ENCODE measurements at regions not wholly inside any gene's neighbourhood (a gene's known extent, or its start where the extent isn't known, plus 50 kb on each side); places are given as distances from the start of the nearest gene placed in this dataset.

DNA sequence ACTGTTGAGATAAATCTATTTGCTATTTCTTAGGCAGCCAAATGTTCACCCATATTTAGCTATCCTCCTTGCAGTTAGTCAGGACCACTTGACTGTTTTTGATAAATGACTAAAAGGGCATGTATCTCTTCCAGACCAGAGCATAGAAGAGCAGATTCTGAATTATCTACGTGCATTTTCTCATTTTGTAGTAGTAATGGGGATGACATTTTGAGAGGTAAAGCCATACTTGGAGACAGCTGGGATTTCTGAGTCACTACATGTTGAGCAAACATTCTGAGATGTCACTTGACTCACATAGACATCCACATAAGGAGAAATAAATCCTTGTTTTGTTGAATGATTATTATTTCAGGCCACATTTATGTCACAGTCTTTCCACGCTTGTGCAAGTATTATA, 297.6 kb downstream of the CDH10 start:
- TF ChIP-seq, protein P1, sequence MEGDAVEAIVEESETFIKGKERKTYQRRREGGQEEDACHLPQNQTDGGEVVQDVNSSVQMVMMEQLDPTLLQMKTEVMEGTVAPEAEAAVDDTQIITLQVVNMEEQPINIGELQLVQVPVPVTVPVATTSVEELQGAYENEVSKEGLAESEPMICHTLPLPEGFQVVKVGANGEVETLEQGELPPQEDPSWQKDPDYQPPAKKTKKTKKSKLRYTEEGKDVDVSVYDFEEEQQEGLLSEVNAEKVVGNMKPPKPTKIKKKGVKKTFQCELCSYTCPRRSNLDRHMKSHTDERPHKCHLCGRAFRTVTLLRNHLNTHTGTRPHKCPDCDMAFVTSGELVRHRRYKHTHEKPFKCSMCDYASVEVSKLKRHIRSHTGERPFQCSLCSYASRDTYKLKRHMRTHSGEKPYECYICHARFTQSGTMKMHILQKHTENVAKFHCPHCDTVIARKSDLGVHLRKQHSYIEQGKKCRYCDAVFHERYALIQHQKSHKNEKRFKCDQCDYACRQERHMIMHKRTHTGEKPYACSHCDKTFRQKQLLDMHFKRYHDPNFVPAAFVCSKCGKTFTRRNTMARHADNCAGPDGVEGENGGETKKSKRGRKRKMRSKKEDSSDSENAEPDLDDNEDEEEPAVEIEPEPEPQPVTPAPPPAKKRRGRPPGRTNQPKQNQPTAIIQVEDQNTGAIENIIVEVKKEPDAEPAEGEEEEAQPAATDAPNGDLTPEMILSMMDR (IDR thresholded peaks at IDR 0.05; ENCODE audit: insufficient read depth, low read length, missing control alignments), result no peak
- POLR2A ChIA-PET, result no interaction called here
- CTCF ChIA-PET, result no interaction called here
- no peak for DNase-seq (ENCODE audit: low read depth, low spot score)
- no peak overlapping the region for H3K4me3 ChIP-seq (ENCODE audit: low read depth, low read length)

DNA sequence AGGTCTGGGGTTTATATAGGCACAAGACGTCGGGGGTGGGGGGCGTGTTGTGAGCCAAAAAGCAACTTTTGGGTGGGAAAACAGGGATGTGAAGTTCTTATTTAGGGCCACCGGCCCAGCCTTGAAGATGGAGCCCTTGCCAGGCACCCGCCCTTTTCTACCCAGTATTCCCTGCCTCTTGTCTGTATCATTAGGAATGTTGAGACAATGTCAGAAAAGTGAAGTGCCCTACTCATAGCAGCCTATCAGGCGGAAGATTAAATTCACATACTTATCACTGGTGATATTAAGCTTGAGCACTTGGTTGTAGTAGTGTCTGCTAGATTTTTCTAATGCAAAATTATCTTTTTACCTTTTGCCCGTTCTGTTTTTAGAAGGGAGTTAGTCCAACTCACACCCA, 293.5 kb downstream of the CDH10 start:
- CTCF ChIA-PET, result no interaction called here

DNA sequence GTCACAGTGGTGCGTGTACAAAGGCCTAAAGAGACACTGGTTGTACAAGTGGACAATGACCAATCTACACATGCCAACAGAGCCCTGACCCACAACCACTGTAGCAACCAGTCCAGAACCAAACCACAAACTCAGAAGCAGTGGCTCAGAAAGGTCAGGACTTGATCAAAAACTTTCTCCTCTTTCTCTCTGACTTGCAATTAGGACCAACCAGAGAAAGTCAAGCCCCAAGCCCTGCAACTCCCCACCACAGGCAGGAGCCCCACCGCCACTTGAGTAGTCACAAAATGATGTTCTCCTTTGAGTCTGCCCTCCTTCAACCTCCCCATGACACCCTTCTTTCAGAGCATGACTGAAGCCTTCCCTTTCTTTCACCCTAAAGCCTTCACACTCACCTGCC, 291.8 kb downstream of the CDH10 start:
- DNase-seq (ENCODE audit: low read depth, low spot score), result no peak
- ChIA-PET CTCF (no interaction called here), POLR2A (no interaction called here)
- TF ChIP-seq, protein P1 (IDR thresholded peaks at IDR 0.05; ENCODE audit: insufficient read depth, low read length, missing control alignments), result no peak
- no peak overlapping the region for H3K4me3 ChIP-seq (ENCODE audit: low read depth, low read length)

More for the DNA sequence above, 293.5 kb downstream of the CDH10 start:
- POLR2A ChIA-PET, result no interaction called here
- no peak for DNase-seq (ENCODE audit: low read depth, low spot score)
- TF ChIP-seq, protein P1 (IDR thresholded peaks at IDR 0.05; ENCODE audit: insufficient read depth, low read length, missing control alignments), result no peak
- H3K4me3 ChIP-seq (ENCODE audit: low read depth, low read length), result no peak overlapping the region

DNA sequence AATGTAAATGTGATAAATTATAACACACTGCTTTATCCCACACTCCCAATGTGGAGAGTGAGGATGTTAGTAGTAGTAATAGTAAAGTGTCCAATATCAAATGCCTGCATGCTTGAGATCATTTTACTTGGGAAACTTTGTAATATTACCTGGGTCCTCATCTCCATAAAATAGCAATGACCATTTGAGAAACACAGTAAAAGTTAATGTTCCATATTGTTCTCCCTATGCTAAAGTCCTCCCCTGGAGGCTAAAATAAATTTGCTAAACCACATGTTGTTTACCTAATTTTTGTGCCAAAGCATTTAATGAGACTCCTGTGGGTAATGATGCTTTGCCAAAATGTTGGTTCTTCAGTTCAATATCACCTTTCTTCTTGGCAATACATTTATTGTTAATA, 291.2 kb downstream of the CDH10 start:
- H3K4me3 ChIP-seq (ENCODE audit: low read depth, low read length), result no peak overlapping the region
- CTCF ChIA-PET, result no interaction called here
- DNase-seq (ENCODE audit: low read depth, low spot score), result no peak
- TF ChIP-seq, protein P1 (IDR thresholded peaks at IDR 0.05; ENCODE audit: insufficient read depth, low read length, missing control alignments), result no peak
- POLR2A ChIA-PET, result no interaction called here

DNA sequence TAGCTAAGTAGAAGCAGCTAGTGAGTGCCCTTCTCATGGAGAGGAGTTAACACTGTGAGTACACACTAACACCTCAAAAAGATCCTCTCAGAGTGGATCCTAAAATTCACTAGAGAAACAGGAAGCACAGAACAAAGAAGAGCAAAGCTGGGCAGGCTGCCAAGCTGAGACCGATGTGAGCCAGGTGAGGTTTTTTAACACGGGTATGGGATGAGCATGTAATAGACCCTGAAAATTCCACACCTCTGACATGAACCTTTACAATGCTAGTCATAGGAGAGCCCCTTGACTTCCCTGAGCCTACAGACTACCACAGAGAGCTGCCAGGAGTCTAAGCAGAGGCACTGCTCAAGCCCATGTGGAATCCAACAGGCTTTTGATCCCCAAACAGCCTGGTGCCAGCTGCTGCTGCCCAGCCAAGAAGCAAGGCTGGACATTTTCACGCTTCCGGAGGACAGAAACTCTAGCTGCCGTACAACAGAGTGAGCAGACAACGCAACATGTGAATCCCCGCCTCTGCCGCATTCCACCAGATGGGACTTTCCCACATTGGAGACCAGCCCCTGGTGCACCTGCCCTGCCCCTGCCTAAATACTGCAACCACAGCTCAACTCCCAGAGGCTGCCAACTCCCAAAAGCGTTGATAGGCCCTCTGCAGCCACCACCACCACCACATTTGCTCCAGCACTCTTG, 280.8 kb downstream of the CDH10 start:
- ChIA-PET CTCF (no interaction called here), POLR2A (no interaction called here)
- DNase-seq (ENCODE audit: low read depth, low spot score), result no peak
- TF ChIP-seq, protein P1 (IDR thresholded peaks at IDR 0.05; ENCODE audit: insufficient read depth, low read length, missing control alignments), result no peak
- no peak overlapping the region for H3K4me3 ChIP-seq (ENCODE audit: low read depth, low read length)

DNA sequence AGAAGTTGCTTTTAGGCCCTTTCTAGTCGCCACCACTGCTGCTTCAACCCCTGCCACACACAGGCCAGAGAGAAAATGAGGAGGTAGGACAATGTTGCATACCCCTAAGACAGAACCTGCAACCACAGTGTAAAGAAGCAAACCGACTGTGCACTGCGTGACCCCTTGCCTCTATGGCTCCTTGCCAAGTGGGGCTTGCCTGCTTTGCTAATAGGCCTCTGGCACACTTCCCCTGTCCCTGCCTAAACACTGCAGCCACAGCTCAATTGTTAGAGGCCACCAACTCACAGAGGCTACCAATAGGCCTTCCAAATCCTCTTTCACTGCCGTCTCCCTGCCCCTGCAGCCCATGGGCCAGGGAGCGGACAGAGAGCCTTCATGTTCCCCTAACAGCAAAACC, 280.1 kb downstream of the CDH10 start:
- no peak overlapping the region for H3K4me3 ChIP-seq (ENCODE audit: low read depth, low read length)
- TF ChIP-seq, protein P1 (IDR thresholded peaks at IDR 0.05; ENCODE audit: insufficient read depth, low read length, missing control alignments), result no peak
- ChIA-PET CTCF (no interaction called here), POLR2A (no interaction called here)
- no peak for DNase-seq (ENCODE audit: low read depth, low spot score)

Data from AG04449 (cell line).